OCI-LY3 (cell line): ENCODE measurements at regions not wholly inside any gene's neighbourhood (a gene's known extent, or its start where the extent isn't known, plus 50 kb on each side); places are given as distances from the start of the nearest gene placed in this dataset.

Source experiments
- H2AFZ ChIP-seq: fragments of 200-600, 300-600 bp; shearing (Covaris generic); 2 replicates; pipeline ENCODE4 v1.6.0; 2014; ENCODE audit warnings: antibody characterized with exemption, low read depth, low read length
- H3K27ac ChIP-seq: fragments of 200-600, 300-600 bp; sonication (generic); 2 replicates; pipeline ENCODE4 v1.5.1; 2014; ENCODE audit warnings: mild to moderate bottlenecking, low read length, moderate library complexity, mixed read lengths
- H3K27me3 ChIP-seq: fragments of 200-600, 300-600 bp; sonication (generic); 2 replicates; pipeline ENCODE4 v1.6.1; 2014; ENCODE audit warnings: low read depth, low read length, mixed read lengths
- H3K36me3 ChIP-seq: fragments of 200-600, 300-600 bp; sonication (generic); replicated peaks from 2 replicates; pipeline ENCODE3; 2014; ENCODE audit warnings: low read depth, low read length, mixed read lengths
- H3K4me1 ChIP-seq: fragments of 300-600, 200-600 bp; sonication (generic); 2 replicates; pipeline ENCODE4 v1.6.1; 2014; ENCODE audit warnings: low read length, mixed read lengths
- H3K4me2 ChIP-seq: fragments of 200-600, 300-600 bp; sonication (generic); 2 replicates; pipeline ENCODE4 v1.6.1; 2014; ENCODE audit warnings: low read length, mixed read lengths
- H3K4me3 ChIP-seq: fragments of 300-600, 200-600 bp; sonication (generic); 2 replicates; pipeline ENCODE4 v1.5.1; 2014; ENCODE audit warnings: antibody characterized with exemption, mild to moderate bottlenecking, low read length, moderate library complexity
- H3K79me2 ChIP-seq: fragments of 300-600, 200-600 bp; shearing (Covaris generic); 2 replicates; pipeline ENCODE4 v1.6.1; 2014; ENCODE audit warnings: mild to moderate bottlenecking, low read length, mixed read lengths
- H3K9ac ChIP-seq: fragments of 300-600, 200-600 bp; shearing (Covaris generic); 2 replicates; pipeline ENCODE4 v1.6.0; 2014; ENCODE audit warnings: mild to moderate bottlenecking, low read length, moderate library complexity
- H3K9me3 ChIP-seq: fragments of 200-600, 300-600 bp; shearing (Covaris generic); 2 replicates; pipeline ENCODE4 v1.6.1; 2014; ENCODE audit warnings: low read length, mixed read lengths; ENCODE audit not compliant: insufficient read depth
- H4K20me1 ChIP-seq: fragments of 200-600, 300-600 bp; sonication (generic); 2 replicates; pipeline ENCODE4 v1.6.1; 2016; ENCODE audit warnings: low read length, mixed read lengths; ENCODE audit not compliant: insufficient read depth
- CTCF ChIP-seq: fragments of 200-600, 300-600 bp; sonication (generic); IDR thresholded peaks from 2 replicates; pipeline ENCODE4 v1.5.1; 2014; ENCODE audit warnings: antibody characterized with exemption, low read length, low read depth
- EZH2phosphoT487 ChIP-seq: fragments of 200-600 bp; shearing (Covaris generic); IDR thresholded peaks from 2 replicates; pipeline ENCODE4 v1.6.1; 2018; ENCODE audit warnings: antibody characterized with exemption, mixed run types, low read depth

- H3K27ac ChIP-seq: no peak overlapping the region
- no peaks in the 10 kb centered on the region for H3K4me1 ChIP-seq
- H3K27me3 ChIP-seq: no peaks in the 10 kb centered on the region
- H2AFZ ChIP-seq: no peak overlapping the region
- no peak overlapping the region for H3K9ac ChIP-seq
- H4K20me1 ChIP-seq: no peaks in the 10 kb centered on the region
- H3K36me3 ChIP-seq: no peaks in the 10 kb centered on the region
- H3K79me2 ChIP-seq: no peaks in the 10 kb centered on the region
- no peak overlapping the region for H3K4me3 ChIP-seq
- no peak for TF ChIP-seq EZH2phosphoT487
- TF ChIP-seq CTCF: no peak
- no peak overlapping the region for H3K4me2 ChIP-seq
- peaks cover 16% of the 10 kb centered on the region for H3K9me3 ChIP-seq
These were observed 102.8 kb upstream of the SLC14A2 start for GRCh38 chr18:45512363-45512953.

DNA sequence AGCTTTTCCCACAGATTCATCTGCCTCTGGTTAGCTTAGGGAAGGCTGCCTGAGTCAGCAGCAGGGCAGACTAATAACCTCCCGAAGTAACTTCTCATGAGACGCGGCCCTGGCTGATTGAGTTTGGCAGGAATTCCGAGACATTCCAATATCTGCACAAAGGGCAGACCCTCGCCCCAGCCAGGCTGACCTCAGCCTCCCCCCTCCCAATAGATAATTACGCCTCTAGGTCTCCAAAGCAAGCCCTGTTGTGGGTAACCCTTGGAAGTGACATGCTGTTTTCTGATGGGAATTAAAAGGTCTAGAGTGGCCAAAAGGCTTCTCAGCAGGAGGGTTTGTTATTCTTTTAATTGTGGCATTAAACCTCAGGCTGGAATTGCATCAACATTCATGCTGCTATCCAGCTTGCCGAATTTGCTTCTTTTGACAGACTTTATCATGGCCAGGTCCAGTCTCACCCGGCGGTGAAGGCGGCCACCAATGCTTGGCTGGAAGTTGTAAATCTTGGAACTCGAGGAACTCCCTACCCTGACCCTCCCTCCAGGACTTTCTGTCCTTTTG, 98.0 kb upstream of the SLC14A2 start:
- Histone ChIP-seq H3K4me2 (no peak overlapping the region), H3K4me3 (no peak overlapping the region), H3K27me3 (no peaks in the 10 kb centered on the region), H4K20me1 (no peaks in the 10 kb centered on the region), H3K9ac (no peak overlapping the region), H3K79me2 (no peaks in the 10 kb centered on the region), H3K4me1 (peaks cover 27% of the 10 kb centered on the region), H3K9me3 (peaks cover 15% of the 10 kb centered on the region; the same call in 1 of the 2 replicates), H2AFZ (no peak overlapping the region), H3K36me3 (no peaks in the 10 kb centered on the region), H3K27ac (no peak overlapping the region)
- no peak for TF ChIP-seq EZH2phosphoT487
- no peak for TF ChIP-seq CTCF

DNA sequence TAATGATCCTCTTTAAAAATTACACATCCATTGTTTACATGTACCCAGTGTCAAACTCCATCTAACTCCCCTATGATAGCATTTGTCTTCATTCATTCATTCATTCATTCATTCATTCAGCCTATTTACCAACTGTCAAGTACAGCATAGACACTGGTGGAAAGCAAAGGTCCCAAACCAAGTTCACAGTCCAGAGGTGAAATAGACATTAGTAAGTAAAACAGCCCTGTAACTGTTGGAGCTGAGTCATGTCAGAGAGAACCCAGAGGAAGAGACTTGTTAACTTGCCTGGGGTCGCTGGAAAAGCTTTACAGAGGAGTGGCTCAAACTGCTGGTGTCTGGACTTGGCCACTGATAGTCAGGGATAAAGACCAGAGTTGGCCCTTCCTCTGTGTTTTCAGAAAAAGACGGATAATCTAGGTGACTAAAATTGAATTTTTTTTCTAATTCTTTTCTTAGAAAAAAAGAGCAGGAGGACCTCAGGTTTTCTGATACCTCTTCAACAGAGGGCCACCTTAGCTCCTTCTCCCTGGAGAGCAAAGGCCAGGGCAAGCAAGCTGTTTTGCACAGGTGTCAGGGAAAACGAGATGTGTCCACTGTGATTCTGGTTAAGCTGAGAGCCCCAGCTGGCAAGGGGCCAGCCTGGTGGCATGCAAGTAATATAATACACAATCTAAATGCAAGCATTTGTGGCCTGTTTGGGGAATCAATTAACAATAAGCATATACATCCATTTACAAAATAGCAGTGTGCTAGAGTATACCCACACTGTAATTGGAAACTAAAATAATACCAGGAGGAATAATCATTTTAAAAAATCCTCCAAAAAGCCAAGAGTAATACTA, 96.7 kb upstream of the SLC14A2 start:
- Histone ChIP-seq H3K4me2 (no peak overlapping the region), H3K27me3 (no peaks in the 10 kb centered on the region), H3K36me3 (no peaks in the 10 kb centered on the region), H3K9me3 (peaks cover 15% of the 10 kb centered on the region; the same call in 1 of the 2 replicates), H3K4me1 (peaks cover 29% of the 10 kb centered on the region), H3K79me2 (no peaks in the 10 kb centered on the region), H2AFZ (no peak overlapping the region), H3K27ac (no peak overlapping the region), H3K9ac (no peak overlapping the region), H3K4me3 (no peak overlapping the region), H4K20me1 (no peaks in the 10 kb centered on the region)
- TF ChIP-seq CTCF (no peak), EZH2phosphoT487 (no peak)
